ENCODE measurements at regions not wholly inside any gene's neighbourhood (a gene's known extent, or its start where the extent isn't known, plus 50 kb on each side); places are given as distances from the start of the nearest gene placed in this dataset.

DNA sequence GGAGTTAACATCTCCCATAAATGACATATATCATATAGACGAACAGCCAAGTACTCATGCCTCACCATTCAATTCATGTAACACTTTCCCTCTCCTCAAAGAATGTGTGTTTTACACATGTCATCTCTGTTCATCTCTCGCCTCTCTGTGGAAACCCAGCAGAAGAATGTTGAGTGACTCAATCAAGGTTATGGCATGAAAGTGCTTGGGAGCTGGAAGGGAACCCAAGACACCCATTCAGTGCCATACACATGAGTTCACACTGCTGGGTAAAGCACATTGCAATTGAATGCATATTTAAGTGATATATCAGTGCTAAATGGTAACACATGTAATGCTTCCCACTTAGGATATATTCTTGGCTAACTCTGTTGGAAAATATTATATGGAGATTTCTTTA, 322.9 kb downstream of the PTEN start:
- no peaks in the 10 kb centered on the region for H4K20me1 ChIP-seq (replicated peaks in 1 of 2; ENCODE audit: control insufficient read depth in 1 of 2, insufficient read depth in 2 of 2, low read length in 2 of 2)
- H3K4me2 ChIP-seq (ENCODE audit: insufficient read depth in 1 of 2, low read depth in 2 of 2, low read length in 2 of 2), result no peak overlapping the region
- TF ChIP-seq ATF2 (IDR thresholded peaks at IDR 0.05; ENCODE audit: low read length), result no peak
- no peak for TF ChIP-seq RXRA (IDR thresholded peaks at IDR 0.05; ENCODE audit: insufficient read depth, low read depth, low read length)
- TF ChIP-seq SIRT6 (IDR thresholded peaks at IDR 0.05; ENCODE audit: low read length), result no peak
- no peak for TF ChIP-seq RAD21 (IDR thresholded peaks at IDR 0.05 in 1 of 2, conservative IDR thresholded peaks at IDR 0.05 in 1 of 2; ENCODE audit: low read depth in 2 of 2, low read length in 2 of 2)
- no peak for TF ChIP-seq TAF1 (IDR thresholded peaks at IDR 0.05; ENCODE audit: low read depth, low read length)
- no peak for TF ChIP-seq JUN (IDR thresholded peaks at IDR 0.05; ENCODE audit: low read depth, low read length)
- TF ChIP-seq SP1 (IDR thresholded peaks at IDR 0.05; ENCODE audit: low read depth, low read length), result no peak
- TF ChIP-seq SIX5 (IDR thresholded peaks at IDR 0.05; ENCODE audit: low read depth, low read length), result no peak
- TF ChIP-seq, protein P1, sequence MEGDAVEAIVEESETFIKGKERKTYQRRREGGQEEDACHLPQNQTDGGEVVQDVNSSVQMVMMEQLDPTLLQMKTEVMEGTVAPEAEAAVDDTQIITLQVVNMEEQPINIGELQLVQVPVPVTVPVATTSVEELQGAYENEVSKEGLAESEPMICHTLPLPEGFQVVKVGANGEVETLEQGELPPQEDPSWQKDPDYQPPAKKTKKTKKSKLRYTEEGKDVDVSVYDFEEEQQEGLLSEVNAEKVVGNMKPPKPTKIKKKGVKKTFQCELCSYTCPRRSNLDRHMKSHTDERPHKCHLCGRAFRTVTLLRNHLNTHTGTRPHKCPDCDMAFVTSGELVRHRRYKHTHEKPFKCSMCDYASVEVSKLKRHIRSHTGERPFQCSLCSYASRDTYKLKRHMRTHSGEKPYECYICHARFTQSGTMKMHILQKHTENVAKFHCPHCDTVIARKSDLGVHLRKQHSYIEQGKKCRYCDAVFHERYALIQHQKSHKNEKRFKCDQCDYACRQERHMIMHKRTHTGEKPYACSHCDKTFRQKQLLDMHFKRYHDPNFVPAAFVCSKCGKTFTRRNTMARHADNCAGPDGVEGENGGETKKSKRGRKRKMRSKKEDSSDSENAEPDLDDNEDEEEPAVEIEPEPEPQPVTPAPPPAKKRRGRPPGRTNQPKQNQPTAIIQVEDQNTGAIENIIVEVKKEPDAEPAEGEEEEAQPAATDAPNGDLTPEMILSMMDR (IDR thresholded peaks at IDR 0.05; ENCODE audit: control extremely low read depth in 1 of 3, insufficient read depth in 1 of 3, low read depth in 1 of 3, low read length in 3 of 3), result no peak
- no peak overlapping the region for H2AFZ ChIP-seq (ENCODE audit: low read length)
- no peak overlapping the region for H3K56ac ChIP-seq (replicated peaks; ENCODE audit: insufficient read length, low read depth, low read length)
- no peak overlapping the region for H3K14ac ChIP-seq (ENCODE audit: insufficient read length)
- no peaks in the 10 kb centered on the region for H3K27me3 ChIP-seq (replicated peaks in 1 of 4; ENCODE audit: control insufficient read depth in 3 of 4, extremely low read depth in 1 of 4, insufficient read depth in 3 of 4, low read length in 3 of 4)
- POLR2A ChIA-PET (ENCODE audit: partially characterized antibody), result interaction anchor here (0.7 kb wide), 1 partner anchor 452 kb away, joined by 3 read pairs; no protein-coding TSS in a partner anchor
- no peaks in the 10 kb centered on the region for H3K9me3 ChIP-seq (ENCODE audit: insufficient read depth in 2 of 2, low read depth in 1 of 2, low read length in 1 of 2)
- WGBS, 2 experiments (ENCODE audit: extremely low coverage in 1 of 2, insufficient coverage in 1 of 2, insufficient read length in 1 of 2, insufficient replicate concordance in 2 of 2, low coverage in 1 of 2, low lambda C conversion rate in 2 of 2, missing lambda C conversion rate in 1 of 2), result 88% methylated on average over 2 of the region's 2 CpGs; no CpG with 5 or more reads in 1 of the 2 experiments
- H2AK5ac ChIP-seq (ENCODE audit: low read depth, low read length), result no peak overlapping the region
- no peak overlapping the region for H3K27ac ChIP-seq (ENCODE audit: low read depth, low read length)
- DNase-seq (ENCODE audit: low read depth in 1 of 2, low spot score in 2 of 2) (no peak), FAIRE-seq (no peak)
- H3K79me2 ChIP-seq (ENCODE audit: control insufficient read depth in 1 of 2, insufficient read depth in 2 of 2, low read length in 2 of 2), result no peaks in the 10 kb centered on the region
- no peak overlapping the region for H4K91ac ChIP-seq (replicated peaks; ENCODE audit: insufficient read length, low read length)
- peak overlapping the region in 1 of 4 experiments; percentile 2; a peak in 1 of 8 replicates for H3K4me3 ChIP-seq (ENCODE audit: extremely low read depth in 1 of 4, insufficient read depth in 2 of 4, low read depth in 3 of 4, low read length in 4 of 4)
- no peak overlapping the region for H2BK15ac ChIP-seq (ENCODE audit: low read length)
- no peaks in the 10 kb centered on the region for H3K36me3 ChIP-seq (ENCODE audit: control insufficient read depth in 2 of 4, insufficient read depth in 4 of 4, low read length in 3 of 4)
- H2BK12ac ChIP-seq (ENCODE audit: low read depth, low read length), result no peak overlapping the region
- H3K79me1 ChIP-seq (ENCODE audit: low read depth, low read length), result no peaks in the 10 kb centered on the region
- no peak overlapping the region for H2BK20ac ChIP-seq (ENCODE audit: low read length)
- no peak overlapping the region for H3K4ac ChIP-seq (replicated peaks; ENCODE audit: insufficient read length, low read depth, low read length)
- H4K8ac ChIP-seq (ENCODE audit: extremely low read depth, insufficient read depth, low read length), result no peak overlapping the region
- no peaks in the 10 kb centered on the region for H3K23me2 ChIP-seq (ENCODE audit: low read depth, low read length)
- H4K5ac ChIP-seq (ENCODE audit: insufficient read length, low read depth, low read length), result no peak overlapping the region
- no peak overlapping the region for H3K23ac ChIP-seq (ENCODE audit: insufficient read length)
- CTCF ChIA-PET (ENCODE audit: partially characterized antibody), result interaction anchor here (1.4 to 2.3 kb wide), 3 partner anchors 10 to 203 kb away, joined by 3 to 6 read pairs (median 4); no protein-coding TSS in a partner anchor
- no peak overlapping the region for H2BK5ac ChIP-seq (ENCODE audit: low read depth, low read length)
- H2BK120ac ChIP-seq (replicated peaks; ENCODE audit: low read depth, low read length), result no peak overlapping the region
- no peak overlapping the region for H3K9ac ChIP-seq (replicated peaks in 1 of 4; ENCODE audit: extremely low read depth in 1 of 4, low read depth in 3 of 4, low read length in 3 of 4)
- no peak overlapping the region for H3K18ac ChIP-seq (ENCODE audit: extremely low read depth, low read length)
- no peaks in the 10 kb centered on the region for H3K4me1 ChIP-seq (replicated peaks in 1 of 4; ENCODE audit: control insufficient read depth in 3 of 4, insufficient read depth in 4 of 4, low read length in 3 of 4)

Data from H1 (cell line).